ENCODE measurements at regions not wholly inside any gene's neighbourhood (a gene's known extent, or its start where the extent isn't known, plus 50 kb on each side); places are given as distances from the start of the nearest gene placed in this dataset.

DNA sequence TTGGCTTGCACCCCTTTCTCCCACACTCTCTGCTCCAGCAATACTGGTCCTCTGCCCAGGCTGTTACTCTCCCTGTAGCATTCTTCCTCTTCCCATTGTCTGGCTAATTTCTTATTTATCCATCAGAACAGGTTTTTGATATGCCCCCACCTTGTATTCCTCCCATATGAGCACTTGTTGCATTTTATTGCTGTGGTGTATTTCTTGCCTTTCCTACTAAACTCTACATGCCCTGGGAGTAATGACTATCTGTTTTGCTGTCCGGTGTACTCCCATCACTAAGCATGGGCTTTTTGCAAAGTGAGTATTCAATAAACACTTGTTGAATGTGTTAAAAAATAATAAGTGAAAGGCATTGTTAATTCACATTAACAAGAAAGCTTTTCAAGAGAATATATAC, 104.3 kb upstream of the RANBP3L start:
- TF ChIP-seq, protein P1, sequence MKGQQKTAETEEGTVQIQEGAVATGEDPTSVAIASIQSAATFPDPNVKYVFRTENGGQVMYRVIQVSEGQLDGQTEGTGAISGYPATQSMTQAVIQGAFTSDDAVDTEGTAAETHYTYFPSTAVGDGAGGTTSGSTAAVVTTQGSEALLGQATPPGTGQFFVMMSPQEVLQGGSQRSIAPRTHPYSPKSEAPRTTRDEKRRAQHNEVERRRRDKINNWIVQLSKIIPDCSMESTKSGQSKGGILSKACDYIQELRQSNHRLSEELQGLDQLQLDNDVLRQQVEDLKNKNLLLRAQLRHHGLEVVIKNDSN (CRISPR knock-in tag; IDR thresholded peaks at IDR 0.05) = no peak
- no peak for TF ChIP-seq FOXP1 (CRISPR knock-in tag; IDR thresholded peaks at IDR 0.05; ENCODE audit: borderline replicate concordance)
- TF ChIP-seq NFE2L1 (CRISPR knock-in tag; IDR thresholded peaks at IDR 0.05) = no peak
